A673 (cell line): ENCODE measurements at regions not wholly inside any gene's neighbourhood (a gene's known extent, or its start where the extent isn't known, plus 50 kb on each side); places are given as distances from the start of the nearest gene placed in this dataset.

Source experiments
- BruUV-seq: library from RNA; stranded (reverse); fragments of 400-500 nt; replicated peaks from 2 replicates; lab custom pipeline; 2021; lab: Mats Ljungman, UMichigan
- CTCF ChIA-PET: fragments of 300-600 bp; sonication (Branson Sonifier 250); formaldehyde crosslinking; loops from one replicate; lab custom pipeline; 2022; ENCODE audit warnings: antibody characterized with exemption; lab: Charles Lee
- POLR2A ChIA-PET: fragments of 300-600 bp; sonication (Branson Sonifier 250); formaldehyde crosslinking; loops from one replicate; lab custom pipeline; 2022; ENCODE audit warnings: antibody characterized with exemption; ENCODE audit not compliant: low non-redundant PET; lab: Charles Lee
- DNase-seq: peaks from one replicate; pipeline ENCODE4 v3.0.0-alpha.2; 2015; ENCODE audit warnings: low spot score
- H3K27ac ChIP-seq: fragments of 200-600 bp; sonication (generic); 2 replicates; pipeline ENCODE4 v1.5.1; 2016; ENCODE audit warnings: mixed run types, low read depth, mild to moderate bottlenecking, mixed read lengths, antibody characterized with exemption, low read length; ENCODE audit not compliant: poor library complexity, severe bottlenecking
- H3K27me3 ChIP-seq: fragments of 200-600 bp; sonication (generic); replicated peaks from 2 replicates; pipeline ENCODE4 v1.6.1; 2017; ENCODE audit warnings: mixed run types, low read depth, mild to moderate bottlenecking, mixed read lengths, antibody characterized with exemption, low read length; ENCODE audit not compliant: insufficient read depth, poor library complexity
- H3K36me3 ChIP-seq: fragments of 200-600 bp; sonication (generic); 2 replicates; pipeline ENCODE4 v1.6.1; 2016; ENCODE audit warnings: mixed run types, mild to moderate bottlenecking, mixed read lengths, antibody characterized with exemption, low read length; ENCODE audit not compliant: insufficient read depth, poor library complexity, severe bottlenecking
- H3K4me1 ChIP-seq: fragments of 200-600 bp; sonication (generic); 2 replicates; pipeline ENCODE4 v1.6.1; 2017; ENCODE audit warnings: mixed run types, mild to moderate bottlenecking, mixed read lengths, antibody characterized with exemption, low read length; ENCODE audit not compliant: insufficient read depth, poor library complexity, severe bottlenecking
- H3K4me3 ChIP-seq: fragments of 200-600 bp; sonication (generic); 2 replicates; pipeline ENCODE4 v1.5.1; 2016; ENCODE audit warnings: low read depth, mixed run types, mild to moderate bottlenecking, mixed read lengths, low read length; ENCODE audit not compliant: poor library complexity, severe bottlenecking
- H3K9me3 ChIP-seq: fragments of 200-600 bp; sonication (generic); 2 replicates; pipeline ENCODE4 v1.6.1; 2016; ENCODE audit warnings: mixed run types, low read depth, mild to moderate bottlenecking, mixed read lengths, antibody characterized with exemption, low read length; ENCODE audit not compliant: poor library complexity, severe bottlenecking
- EZH2 ChIP-seq: fragments of 200-600 bp; sonication (generic); IDR thresholded peaks from 2 replicates; pipeline ENCODE4 v1.6.1; 2017; ENCODE audit warnings: borderline replicate concordance, low read depth, mild to moderate bottlenecking, mixed read lengths, antibody characterized with exemption, low read length; ENCODE audit not compliant: poor library complexity, severe bottlenecking
- intact Hi-C: fragments of 100-400 bp; cut with micrococcal nuclease; formaldehyde crosslinking; loops from one replicate; pipeline ENCODE4 v1.10.0; 2022; ENCODE audit not compliant: unreplicated experiment
- TF ChIP-seq, protein P1 (sequence below): fragments of 300-800, 200-600 bp; sonication (generic); conservative IDR thresholded peaks from 2 replicates; pipeline ENCODE4 v1.5.1; 2017; ENCODE audit warnings: low read depth, mild to moderate bottlenecking, antibody characterized with exemption, low read length, moderate library complexity, mixed read lengths

DNA sequence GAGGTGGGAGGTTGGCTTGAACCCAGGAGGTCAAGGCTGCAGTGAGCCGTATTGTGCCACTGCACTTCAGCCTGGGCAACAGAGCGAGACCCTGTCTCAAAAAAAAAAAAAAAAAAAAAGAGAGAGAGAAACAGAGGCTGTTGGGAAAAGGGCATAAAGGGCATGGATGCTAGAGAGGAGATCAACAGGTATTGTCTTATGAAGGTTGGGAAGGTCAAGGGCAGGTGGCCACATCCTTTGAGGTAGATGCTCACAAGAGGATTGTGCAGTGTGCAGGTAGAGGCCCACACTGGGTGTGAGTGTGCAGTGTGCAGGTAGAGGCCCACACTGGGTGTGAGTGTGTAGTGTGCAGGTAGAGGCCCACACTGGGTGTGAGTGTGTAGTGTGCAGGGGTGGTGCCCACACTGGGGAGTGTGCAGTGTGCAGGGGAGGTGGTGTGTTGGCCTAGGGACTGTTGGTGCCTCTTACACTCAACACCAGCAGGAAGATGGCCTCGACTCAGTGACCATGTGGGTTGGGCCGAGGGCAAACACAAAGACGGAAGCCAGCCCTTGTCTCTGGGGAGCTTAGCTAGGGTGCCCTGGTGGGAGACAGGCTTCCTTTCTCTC, 404.9 kb upstream of the TNRC6C start:
- Histone ChIP-seq H3K27ac (no peak overlapping the region), H3K36me3 (no peaks in the 10 kb centered on the region), H3K4me1 (no peaks in the 10 kb centered on the region), H3K4me3 (no peak overlapping the region), H3K9me3 (no peaks in the 10 kb centered on the region), H3K27me3 (no peaks in the 10 kb centered on the region)
- BruUV-seq = no TSS peak
- DNase-seq = no peak
- TF ChIP-seq EZH2 = no peak
- TF ChIP-seq, protein P1, sequence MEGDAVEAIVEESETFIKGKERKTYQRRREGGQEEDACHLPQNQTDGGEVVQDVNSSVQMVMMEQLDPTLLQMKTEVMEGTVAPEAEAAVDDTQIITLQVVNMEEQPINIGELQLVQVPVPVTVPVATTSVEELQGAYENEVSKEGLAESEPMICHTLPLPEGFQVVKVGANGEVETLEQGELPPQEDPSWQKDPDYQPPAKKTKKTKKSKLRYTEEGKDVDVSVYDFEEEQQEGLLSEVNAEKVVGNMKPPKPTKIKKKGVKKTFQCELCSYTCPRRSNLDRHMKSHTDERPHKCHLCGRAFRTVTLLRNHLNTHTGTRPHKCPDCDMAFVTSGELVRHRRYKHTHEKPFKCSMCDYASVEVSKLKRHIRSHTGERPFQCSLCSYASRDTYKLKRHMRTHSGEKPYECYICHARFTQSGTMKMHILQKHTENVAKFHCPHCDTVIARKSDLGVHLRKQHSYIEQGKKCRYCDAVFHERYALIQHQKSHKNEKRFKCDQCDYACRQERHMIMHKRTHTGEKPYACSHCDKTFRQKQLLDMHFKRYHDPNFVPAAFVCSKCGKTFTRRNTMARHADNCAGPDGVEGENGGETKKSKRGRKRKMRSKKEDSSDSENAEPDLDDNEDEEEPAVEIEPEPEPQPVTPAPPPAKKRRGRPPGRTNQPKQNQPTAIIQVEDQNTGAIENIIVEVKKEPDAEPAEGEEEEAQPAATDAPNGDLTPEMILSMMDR = no peak
- intact Hi-C loops = no loop called here
- ChIA-PET POLR2A (no interaction called here), CTCF (no interaction called here)

DNA sequence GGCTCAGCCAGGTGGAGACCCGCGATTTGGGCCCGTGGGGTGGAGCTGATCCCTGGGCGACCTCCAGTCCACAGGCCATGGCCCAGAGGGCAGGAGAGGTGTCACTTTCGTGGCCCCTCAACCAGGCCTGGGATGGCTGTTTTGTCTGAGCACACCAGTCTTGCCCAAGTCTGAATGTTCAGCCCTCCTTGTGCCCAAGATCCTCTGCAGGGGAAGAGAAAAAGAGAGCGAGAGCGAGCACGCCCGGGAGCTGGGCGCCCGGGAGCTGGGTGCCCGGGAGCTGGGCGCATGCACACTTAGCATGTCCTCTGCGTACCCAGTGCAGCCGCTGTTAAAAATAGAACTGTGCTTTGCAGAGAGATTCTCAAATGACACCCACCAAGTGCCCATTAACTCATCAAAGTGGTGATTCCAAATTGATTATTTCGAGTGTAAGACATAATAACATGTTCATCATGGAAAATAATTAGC, 403.3 kb upstream of the TNRC6C start:
- CTCF ChIA-PET = no interaction called here
- intact Hi-C loops = no loop called here
- TF ChIP-seq EZH2 = no peak
- TF ChIP-seq, protein P1 = no peak
- Histone ChIP-seq H3K4me3 (no peak overlapping the region), H3K9me3 (no peaks in the 10 kb centered on the region), H3K27me3 (no peaks in the 10 kb centered on the region), H3K27ac (no peak overlapping the region), H3K36me3 (no peaks in the 10 kb centered on the region), H3K4me1 (no peaks in the 10 kb centered on the region)
- DNase-seq = no peak
- no TSS peak for BruUV-seq
- POLR2A ChIA-PET = interaction anchor here (0.7 kb wide), 1 partner anchor 550 kb away, joined by 4 read pairs; no protein-coding TSS in a partner anchor

DNA sequence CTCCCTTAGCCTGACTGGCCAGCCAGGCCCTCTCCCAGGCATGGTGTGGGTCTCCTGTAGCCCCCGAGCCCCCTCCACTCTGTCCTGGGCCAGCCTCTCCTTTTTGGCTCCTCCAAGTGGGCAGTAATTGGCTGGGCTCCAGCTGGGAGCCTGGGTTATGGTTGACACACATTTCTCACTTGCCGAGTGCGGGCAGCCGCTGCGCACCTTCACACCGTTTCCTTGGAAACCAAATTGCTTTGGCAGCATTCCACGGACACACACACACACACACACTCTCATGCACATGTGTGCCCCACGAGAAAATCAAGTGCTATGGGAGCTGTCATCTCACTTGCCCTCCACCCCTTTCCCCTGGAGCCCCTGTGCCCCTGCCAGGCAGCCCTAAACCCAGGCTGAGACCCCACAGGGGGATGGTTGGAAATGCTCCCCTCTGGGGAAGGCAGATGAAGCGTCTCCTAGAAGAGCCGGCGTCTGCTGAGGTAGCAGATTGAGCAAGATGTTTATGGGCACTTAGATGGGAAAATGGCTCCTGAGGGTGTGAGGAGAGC, 402.7 kb upstream of the TNRC6C start:
- TF ChIP-seq, protein P1 = no peak
- no peak for TF ChIP-seq EZH2
- peak; percentile 22 for DNase-seq
- Histone ChIP-seq H3K4me1 (no peaks in the 10 kb centered on the region), H3K27ac (no peak overlapping the region), H3K9me3 (no peaks in the 10 kb centered on the region), H3K4me3 (no peak overlapping the region), H3K36me3 (no peaks in the 10 kb centered on the region), H3K27me3 (no peaks in the 10 kb centered on the region)
- no TSS peak for BruUV-seq
- intact Hi-C loops = no loop called here
- ChIA-PET CTCF (no interaction called here), POLR2A (no interaction called here)
